GM23338 (cell line): ENCODE measurements at regions not wholly inside any gene's neighbourhood (a gene's known extent, or its start where the extent isn't known, plus 50 kb on each side); places are given as distances from the start of the nearest gene placed in this dataset.

Experiments
- CREB1 ChIP-seq: fragments of 250-450 bp; sonication (Bioruptor Pico); IDR thresholded peaks from 2 replicates; pipeline ENCODE4 v1.5.0; 2020; ENCODE audit warnings: low read depth, mild to moderate bottlenecking, moderate library complexity
- CTCF ChIP-seq, 2 experiments: fragments of 200-600 bp in 1 of 2; sonication (generic) in 1 of 2; conservative IDR thresholded peaks; 2 replicates each; pipeline versions ENCODE4 v1.5.1 to v1.6.1; 2016 to 2017; ENCODE audit warnings: antibody characterized with exemption in 2 of 2, low read depth in 2 of 2, mild to moderate bottlenecking in 2 of 2, moderate library complexity in 1 of 2
- ETS1 ChIP-seq: IDR thresholded peaks from 2 replicates; pipeline ENCODE4 v1.6.1; 2016; ENCODE audit warnings: antibody characterized with exemption
- EZH2 ChIP-seq: fragments of 200-600 bp; sonication (generic); IDR thresholded peaks from one replicate; pipeline ENCODE4 v1.8.0; 2017; ENCODE audit warnings: antibody characterized with exemption, mild to moderate bottlenecking, low read depth; ENCODE audit not compliant: unreplicated experiment
- EZH2phosphoT487 ChIP-seq: fragments of 200-600 bp; sonication (generic); IDR thresholded peaks from one replicate; pipeline ENCODE4 v1.8.1; 2018; ENCODE audit warnings: antibody characterized with exemption; ENCODE audit not compliant: unreplicated experiment
- JUNB ChIP-seq: IDR thresholded peaks from one replicate; pipeline ENCODE4 v1.6.1; 2016; ENCODE audit warnings: antibody characterized with exemption; ENCODE audit not compliant: unreplicated experiment
- NANOG ChIP-seq: IDR thresholded peaks from 2 replicates; pipeline ENCODE4 v1.6.1; 2016; ENCODE audit warnings: antibody characterized with exemption, borderline replicate concordance
- POLR2AphosphoS5 ChIP-seq: IDR thresholded peaks from 2 replicates; pipeline ENCODE4 v1.6.1; 2016; ENCODE audit warnings: antibody characterized with exemption, low read depth
- REST ChIP-seq: IDR thresholded peaks from one replicate; pipeline ENCODE4 v1.6.1; 2018; ENCODE audit warnings: antibody characterized with exemption; ENCODE audit not compliant: unreplicated experiment
- STAT1 ChIP-seq: IDR thresholded peaks from one replicate; pipeline ENCODE4 v1.6.1; 2016; ENCODE audit warnings: antibody characterized with exemption; ENCODE audit not compliant: unreplicated experiment
- ZNF331 ChIP-seq: fragments of 250-450 bp; sonication (Bioruptor Pico); IDR thresholded peaks from 2 replicates; pipeline ENCODE4 v1.5.0; 2020; ENCODE audit warnings: low read depth, mild to moderate bottlenecking, moderate library complexity

- TF ChIP-seq EZH2phosphoT487: no peak
- TF ChIP-seq CTCF (conservative IDR thresholded peaks at IDR 0.05; ENCODE audit: low read depth in 2 of 2): no peak
- no peak for TF ChIP-seq POLR2AphosphoS5
- no peak for TF ChIP-seq STAT1
- TF ChIP-seq REST: no peak
- no peak for TF ChIP-seq CREB1 (CRISPR knock-in tag)
- no peak for TF ChIP-seq EZH2
- TF ChIP-seq ETS1: no peak
- TF ChIP-seq JUNB: no peak
- TF ChIP-seq NANOG: no peak
- TF ChIP-seq ZNF331 (CRISPR knock-in tag): no peak
Measured at GRCh38 chr7:153522261-153522660, 529.9 kb upstream of the DPP6 start.
